Activated B cell treated with CpG ODN at 0.5 μM for 24 hours (primary cell): ENCODE measurements at regions not wholly inside any gene's neighbourhood (a gene's known extent, or its start where the extent isn't known, plus 50 kb on each side); places are given as distances from the start of the nearest gene placed in this dataset.

ENCODE experiments used
- ATAC-seq: fragments of 200-7000 bp; cut with Tn5 transposase; one replicate; pipeline ENCODE4 v1.10.0; 2021; ENCODE audit warnings: low read depth, mild to moderate bottlenecking, moderate library complexity
- CTCF ChIA-PET: fragments of 350-600 bp; sonication (Branson Sonifier 250); formaldehyde crosslinking; loops from one replicate; lab custom pipeline; 2021; ENCODE audit warnings: antibody characterized with exemption; lab: Charles Lee
- POLR2A ChIA-PET: fragments of 350-600 bp; sonication (Branson Sonifier 250); formaldehyde crosslinking; loops from one replicate; lab custom pipeline; 2021; ENCODE audit warnings: antibody characterized with exemption; lab: Charles Lee
- DNase-seq: peaks from one replicate; pipeline ENCODE4 v3.0.0; 2022
- H3K27ac Mint-ChIP-seq: one replicate; pipeline ENCODE4 v1.8.0; 2020; ENCODE audit warnings: mixed read lengths
- H3K27me3 Mint-ChIP-seq: one replicate; pipeline ENCODE4 v1.8.0; 2021; ENCODE audit warnings: mixed read lengths
- H3K36me3 Mint-ChIP-seq: one replicate; pipeline ENCODE4 v1.8.0; 2021; ENCODE audit warnings: low read depth, mixed read lengths
- H3K4me1 Mint-ChIP-seq: one replicate; pipeline ENCODE4 v1.8.0; 2021; ENCODE audit warnings: mixed read lengths
- H3K4me3 Mint-ChIP-seq: one replicate; pipeline ENCODE4 v1.8.0; 2020; ENCODE audit warnings: mild to moderate bottlenecking, mixed read lengths
- H3K9me3 Mint-ChIP-seq: one replicate; pipeline ENCODE4 v1.8.0; 2020; ENCODE audit warnings: mixed read lengths
- CTCF ChIP-seq: fragments of 200-600 bp; IDR thresholded peaks from one replicate; pipeline ENCODE4 v1.8.0; 2022; ENCODE audit warnings: antibody characterized with exemption, mild to moderate bottlenecking
- intact Hi-C: fragments of 100-400 bp; cut with micrococcal nuclease; formaldehyde crosslinking; loops from one replicate; pipeline ENCODE4 v1.15.1; 2024

GRCh38 chr5:88553136-88553875 is 284.7 kb upstream of the TMEM161B start:
- intact Hi-C loops = no loop called here
- H3K27ac Mint-ChIP-seq = no peak overlapping the region
- CTCF ChIA-PET = no interaction called here
- no peaks in the 10 kb centered on the region for H3K36me3 Mint-ChIP-seq
- no peak for ATAC-seq
- H3K9me3 Mint-ChIP-seq = no peaks in the 10 kb centered on the region
- no peaks in the 10 kb centered on the region for H3K4me1 Mint-ChIP-seq
- H3K4me3 Mint-ChIP-seq = no peak overlapping the region
- DNase-seq = no peak
- TF ChIP-seq CTCF = no peak
- POLR2A ChIA-PET = no interaction called here
- H3K27me3 Mint-ChIP-seq = peaks cover 7% of the 10 kb centered on the region

DNA sequence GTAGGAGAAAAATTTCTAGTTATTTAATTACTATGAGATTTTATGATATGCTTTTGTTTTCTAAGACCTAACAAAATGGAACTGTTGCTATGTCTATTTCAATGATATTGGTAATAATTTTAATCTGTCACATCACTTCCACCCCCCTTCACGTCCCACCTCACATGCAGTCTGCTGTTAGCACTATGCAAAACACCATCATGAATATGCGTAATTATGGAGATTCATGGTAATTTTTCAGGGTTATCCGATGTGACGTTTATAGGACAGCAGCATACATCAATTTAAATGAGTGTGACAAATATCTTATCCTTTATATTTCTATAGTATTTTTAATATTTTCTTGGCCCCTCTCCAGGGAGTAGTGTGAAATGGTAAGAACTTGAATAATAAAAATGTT is 283.8 kb upstream of the TMEM161B start:
- Mint-ChIP-seq H3K4me1 (no peaks in the 10 kb centered on the region), H3K9me3 (no peaks in the 10 kb centered on the region), H3K36me3 (no peaks in the 10 kb centered on the region), H3K27ac (no peak overlapping the region), H3K4me3 (no peak overlapping the region), H3K27me3 (peaks cover 4% of the 10 kb centered on the region)
- no peak for TF ChIP-seq CTCF
- no peak for DNase-seq
- ChIA-PET POLR2A (no interaction called here), CTCF (no interaction called here)
- no peak for ATAC-seq
- intact Hi-C loops = no loop called here

GRCh38 chr5:88551724-88552345 is 283.2 kb upstream of the TMEM161B start:
- POLR2A ChIA-PET = no interaction called here
- TF ChIP-seq CTCF = no peak
- no peak for DNase-seq
- no peak for ATAC-seq
- Mint-ChIP-seq H3K4me3 (no peak overlapping the region), H3K27ac (no peak overlapping the region), H3K4me1 (no peaks in the 10 kb centered on the region), H3K36me3 (no peaks in the 10 kb centered on the region), H3K27me3 (no peaks in the 10 kb centered on the region), H3K9me3 (no peaks in the 10 kb centered on the region)
- intact Hi-C loops = no loop called here
- CTCF ChIA-PET = no interaction called here

DNA sequence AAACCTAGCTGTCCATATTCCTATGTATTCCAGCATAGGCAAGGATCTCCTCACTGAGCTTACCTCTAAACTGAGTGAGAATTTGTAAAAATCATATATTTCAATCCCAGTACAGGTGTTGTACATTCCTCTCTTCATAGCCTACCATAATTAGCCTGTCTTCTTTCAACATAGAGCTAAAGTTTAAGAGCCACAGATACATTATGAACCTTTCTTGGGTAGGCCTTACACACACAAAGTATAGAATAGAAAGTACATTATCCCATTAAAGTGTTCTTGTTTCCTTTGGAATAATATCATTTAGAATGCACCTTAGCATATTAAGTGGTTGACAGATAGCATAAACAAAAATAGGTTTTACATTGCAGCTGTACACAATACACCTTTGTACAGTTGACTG is 282.1 kb upstream of the TMEM161B start:
- Mint-ChIP-seq H3K4me3 (no peak overlapping the region), H3K4me1 (no peaks in the 10 kb centered on the region), H3K27ac (no peak overlapping the region), H3K36me3 (no peaks in the 10 kb centered on the region), H3K9me3 (no peaks in the 10 kb centered on the region), H3K27me3 (no peaks in the 10 kb centered on the region)
- DNase-seq (no peak), ATAC-seq (no peak)
- CTCF ChIA-PET = no interaction called here
- POLR2A ChIA-PET = no interaction called here
- no peak for TF ChIP-seq CTCF
- intact Hi-C loops = no loop called here

DNA sequence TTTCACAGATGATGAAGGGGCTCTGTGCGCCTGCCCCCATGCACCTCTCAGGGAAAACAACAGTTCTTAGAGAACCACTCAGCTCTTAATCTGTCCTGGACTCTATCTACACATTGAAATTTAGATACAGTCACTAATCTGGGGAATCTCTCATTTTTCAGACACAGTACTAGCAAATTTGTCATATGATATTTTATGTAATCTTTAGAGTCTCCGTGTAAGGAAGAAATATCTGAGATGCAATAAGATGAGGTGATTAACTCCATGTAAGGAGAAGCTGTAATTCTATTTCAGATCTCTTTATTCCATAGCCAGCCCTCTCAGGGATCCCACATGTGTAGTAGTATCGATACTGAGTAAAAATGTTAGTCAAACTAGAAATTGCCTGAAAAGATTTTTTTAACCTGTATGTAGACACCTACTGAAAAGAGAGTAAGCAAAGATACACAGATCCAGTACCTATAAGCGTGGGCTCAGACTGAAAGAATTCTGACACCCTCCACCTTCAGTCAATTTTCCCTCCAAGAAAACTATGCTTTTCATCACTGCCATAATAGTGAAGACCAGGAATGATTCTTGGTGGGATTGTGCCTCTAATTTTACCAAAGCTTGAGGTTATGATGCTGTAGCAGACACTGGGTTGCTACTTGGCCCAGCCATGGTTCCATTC is 279.6 kb upstream of the TMEM161B start:
- H3K36me3 Mint-ChIP-seq = no peaks in the 10 kb centered on the region
- ChIA-PET POLR2A (no interaction called here), CTCF (no interaction called here)
- no peak for TF ChIP-seq CTCF
- no peak overlapping the region for H3K27ac Mint-ChIP-seq
- H3K9me3 Mint-ChIP-seq = no peaks in the 10 kb centered on the region
- intact Hi-C loops = no loop called here
- no peak for ATAC-seq
- H3K4me1 Mint-ChIP-seq = no peaks in the 10 kb centered on the region
- H3K27me3 Mint-ChIP-seq = peaks cover 11% of the 10 kb centered on the region
- no peak overlapping the region for H3K4me3 Mint-ChIP-seq
- DNase-seq = no peak
